ENCODE measurements at regions not wholly inside any gene's neighbourhood (a gene's known extent, or its start where the extent isn't known, plus 50 kb on each side); places are given as distances from the start of the nearest gene placed in this dataset.

- no peak for TF ChIP-seq POLR2AphosphoS5 (IDR thresholded peaks at IDR 0.05)
- TF ChIP-seq, protein P1, sequence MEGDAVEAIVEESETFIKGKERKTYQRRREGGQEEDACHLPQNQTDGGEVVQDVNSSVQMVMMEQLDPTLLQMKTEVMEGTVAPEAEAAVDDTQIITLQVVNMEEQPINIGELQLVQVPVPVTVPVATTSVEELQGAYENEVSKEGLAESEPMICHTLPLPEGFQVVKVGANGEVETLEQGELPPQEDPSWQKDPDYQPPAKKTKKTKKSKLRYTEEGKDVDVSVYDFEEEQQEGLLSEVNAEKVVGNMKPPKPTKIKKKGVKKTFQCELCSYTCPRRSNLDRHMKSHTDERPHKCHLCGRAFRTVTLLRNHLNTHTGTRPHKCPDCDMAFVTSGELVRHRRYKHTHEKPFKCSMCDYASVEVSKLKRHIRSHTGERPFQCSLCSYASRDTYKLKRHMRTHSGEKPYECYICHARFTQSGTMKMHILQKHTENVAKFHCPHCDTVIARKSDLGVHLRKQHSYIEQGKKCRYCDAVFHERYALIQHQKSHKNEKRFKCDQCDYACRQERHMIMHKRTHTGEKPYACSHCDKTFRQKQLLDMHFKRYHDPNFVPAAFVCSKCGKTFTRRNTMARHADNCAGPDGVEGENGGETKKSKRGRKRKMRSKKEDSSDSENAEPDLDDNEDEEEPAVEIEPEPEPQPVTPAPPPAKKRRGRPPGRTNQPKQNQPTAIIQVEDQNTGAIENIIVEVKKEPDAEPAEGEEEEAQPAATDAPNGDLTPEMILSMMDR (IDR thresholded peaks at IDR 0.05; ENCODE audit: poor library complexity, severe bottlenecking) = no peak
- no peak for TF ChIP-seq RAD21 (conservative IDR thresholded peaks at IDR 0.05)
- TF ChIP-seq EP300 (conservative IDR thresholded peaks at IDR 0.05; ENCODE audit: poor library complexity, severe bottlenecking) = no peak
- no peak for TF ChIP-seq TAF1 (IDR thresholded peaks at IDR 0.05; ENCODE audit: low read depth)
- TF ChIP-seq MXI1 (conservative IDR thresholded peaks at IDR 0.05; ENCODE audit: poor library complexity, severe bottlenecking) = no peak
- no peak for TF ChIP-seq SMC3 (conservative IDR thresholded peaks at IDR 0.05; ENCODE audit: poor library complexity)
- no peak for TF ChIP-seq EZH2 (IDR thresholded peaks at IDR 0.05; ENCODE audit: borderline replicate concordance, insufficient read depth, low read length, poor library complexity, severe bottlenecking)
These were observed 159.7 kb upstream of the EGLN3 start for GRCh38 chr14:34110531-34110930.
